Thyroid gland (tissue), 4 donors: ENCODE measurements at regions not wholly inside any gene's neighbourhood (a gene's known extent, or its start where the extent isn't known, plus 50 kb on each side); places are given as distances from the start of the nearest gene placed in this dataset.

Experiments
- POLR2A ChIP-seq, 2 donors: fragments of 450-650 bp; IDR thresholded peaks; one replicate each; pipeline ENCODE4 v1.6.1; 2017; ENCODE audit warnings: antibody characterized with exemption in 2 of 2, mild to moderate bottlenecking in 2 of 2, moderate library complexity in 1 of 2
- TF ChIP-seq, protein P1 (sequence below), 6 experiments: fragments of 200-600 bp in 3 of 6; fragments of 450-650 bp in 3 of 6; sonication (generic) in 3 of 6; IDR thresholded peaks; one replicate each; pipeline ENCODE4 v1.5.1; 2016 to 2019; ENCODE audit warnings: antibody characterized with exemption in 6 of 6, mild to moderate bottlenecking in 2 of 6, inconsistent platforms in 1 of 6, moderate library complexity in 1 of 6

DNA sequence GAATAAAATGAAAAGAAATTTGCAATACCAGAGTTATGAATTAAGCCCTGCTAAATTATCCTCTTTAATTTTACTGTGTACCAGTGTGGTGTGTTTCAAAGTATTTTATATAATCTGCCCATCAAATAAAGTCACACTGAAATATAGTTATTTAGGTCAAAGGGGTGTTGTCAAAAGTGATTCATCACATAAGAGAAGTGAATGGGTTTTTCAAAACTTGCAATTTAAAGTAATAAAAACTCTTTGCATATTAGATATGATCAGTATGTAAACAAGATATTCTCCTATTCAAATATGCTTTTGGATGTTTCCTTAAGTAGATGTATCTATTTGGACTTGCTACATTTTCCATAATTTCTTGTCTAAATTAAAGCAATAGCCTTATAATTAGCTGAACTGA, 1183.0 kb upstream of the CDH18 start:
- TF ChIP-seq, protein P1, sequence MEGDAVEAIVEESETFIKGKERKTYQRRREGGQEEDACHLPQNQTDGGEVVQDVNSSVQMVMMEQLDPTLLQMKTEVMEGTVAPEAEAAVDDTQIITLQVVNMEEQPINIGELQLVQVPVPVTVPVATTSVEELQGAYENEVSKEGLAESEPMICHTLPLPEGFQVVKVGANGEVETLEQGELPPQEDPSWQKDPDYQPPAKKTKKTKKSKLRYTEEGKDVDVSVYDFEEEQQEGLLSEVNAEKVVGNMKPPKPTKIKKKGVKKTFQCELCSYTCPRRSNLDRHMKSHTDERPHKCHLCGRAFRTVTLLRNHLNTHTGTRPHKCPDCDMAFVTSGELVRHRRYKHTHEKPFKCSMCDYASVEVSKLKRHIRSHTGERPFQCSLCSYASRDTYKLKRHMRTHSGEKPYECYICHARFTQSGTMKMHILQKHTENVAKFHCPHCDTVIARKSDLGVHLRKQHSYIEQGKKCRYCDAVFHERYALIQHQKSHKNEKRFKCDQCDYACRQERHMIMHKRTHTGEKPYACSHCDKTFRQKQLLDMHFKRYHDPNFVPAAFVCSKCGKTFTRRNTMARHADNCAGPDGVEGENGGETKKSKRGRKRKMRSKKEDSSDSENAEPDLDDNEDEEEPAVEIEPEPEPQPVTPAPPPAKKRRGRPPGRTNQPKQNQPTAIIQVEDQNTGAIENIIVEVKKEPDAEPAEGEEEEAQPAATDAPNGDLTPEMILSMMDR (IDR thresholded peaks at IDR 0.05): no peak
- no peak for TF ChIP-seq POLR2A (IDR thresholded peaks at IDR 0.05)
